Ishikawa (cell line): ENCODE measurements at regions not wholly inside any gene's neighbourhood (a gene's known extent, or its start where the extent isn't known, plus 50 kb on each side); places are given as distances from the start of the nearest gene placed in this dataset.

ENCODE experiments used
- CEBPB ChIP-seq: IDR thresholded peaks from 2 replicates; pipeline ENCODE4 v1.6.1; 2012
- CREB1 ChIP-seq: IDR thresholded peaks from 2 replicates; pipeline ENCODE4 v1.6.1; 2012; ENCODE audit warnings: low read depth
- EGR1 ChIP-seq: IDR thresholded peaks from 2 replicates; pipeline ENCODE4 v1.6.1; 2012
- EP300 ChIP-seq: IDR thresholded peaks from 2 replicates; pipeline ENCODE4 v1.6.1; 2012; ENCODE audit warnings: borderline replicate concordance
- FOXM1 ChIP-seq: IDR thresholded peaks from 2 replicates; pipeline ENCODE4 v1.6.1; 2012; ENCODE audit warnings: low read depth, borderline replicate concordance
- NFIC ChIP-seq: IDR thresholded peaks from 2 replicates; pipeline ENCODE4 v1.6.1; 2012
- RAD21 ChIP-seq: IDR thresholded peaks from 2 replicates; pipeline ENCODE4 v1.6.1; 2012; ENCODE audit warnings: low read depth
- TAF1 ChIP-seq: IDR thresholded peaks from 2 replicates; pipeline ENCODE4 v1.6.1; 2012; ENCODE audit warnings: low read depth, mild to moderate bottlenecking
- TCF12 ChIP-seq: IDR thresholded peaks from 2 replicates; pipeline ENCODE4 v1.6.1; 2012; ENCODE audit warnings: low read depth
- TEAD4 ChIP-seq: IDR thresholded peaks from 2 replicates; pipeline ENCODE4 v1.6.1; 2012
- YY1 ChIP-seq: IDR thresholded peaks from 2 replicates; pipeline ENCODE4 v1.6.1; 2012; ENCODE audit warnings: low read depth
- ZBTB7A ChIP-seq: IDR thresholded peaks from 2 replicates; pipeline ENCODE4 v1.6.1; 2012; ENCODE audit warnings: low read depth
- TF ChIP-seq, protein P1 (sequence below): IDR thresholded peaks from 2 replicates; pipeline ENCODE4 v1.6.1; 2012
- TF ChIP-seq, protein P2 (sequence below): IDR thresholded peaks from 2 replicates; pipeline ENCODE4 v1.6.1; 2012; ENCODE audit warnings: low read depth, mild to moderate bottlenecking
- TF ChIP-seq, protein P3 (sequence below): IDR thresholded peaks from 2 replicates; pipeline ENCODE4 v1.6.1; 2012

DNA sequence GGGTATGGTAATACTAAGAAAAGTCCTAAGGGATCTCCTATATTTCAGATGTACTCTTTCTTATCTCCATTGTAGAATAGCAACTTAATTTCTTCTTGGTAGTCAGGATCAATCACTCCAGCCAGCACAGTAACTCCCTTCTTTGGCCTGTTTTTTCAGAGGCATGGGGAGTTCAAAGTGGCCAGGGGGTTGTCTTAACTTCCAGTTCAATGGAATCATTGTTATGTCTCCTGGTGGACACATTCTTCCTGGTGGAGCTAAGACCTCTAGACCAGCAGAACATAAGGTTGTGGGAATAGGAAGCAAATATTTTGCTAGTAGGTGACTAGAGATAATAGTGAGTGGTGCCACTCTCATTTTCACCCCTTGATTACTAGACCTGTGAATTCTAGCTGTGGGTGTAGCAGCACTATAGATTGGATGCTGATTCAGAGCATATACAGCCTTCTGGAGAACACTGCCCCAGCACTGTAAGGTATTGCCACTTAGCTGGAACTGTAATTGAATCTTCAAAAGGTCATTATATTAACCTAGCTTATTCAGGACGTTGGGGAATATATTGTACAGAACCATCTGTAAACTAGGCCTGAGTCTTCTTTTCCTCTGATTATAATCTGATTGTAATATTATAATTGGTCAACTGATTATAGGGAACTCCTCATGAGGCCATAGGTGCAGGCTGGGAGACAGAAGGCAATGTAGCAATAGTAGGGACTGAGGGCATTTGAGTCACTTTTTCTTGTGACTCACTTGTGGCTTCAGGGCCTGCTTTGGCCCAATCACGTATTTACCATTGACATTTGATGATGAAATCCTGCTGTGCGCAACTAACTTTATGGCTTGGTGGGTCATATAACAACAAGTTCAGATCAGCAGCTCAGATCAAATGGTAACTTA lies 60.2 kb upstream of the ATP2B1 start:
- TF ChIP-seq, protein P1, sequence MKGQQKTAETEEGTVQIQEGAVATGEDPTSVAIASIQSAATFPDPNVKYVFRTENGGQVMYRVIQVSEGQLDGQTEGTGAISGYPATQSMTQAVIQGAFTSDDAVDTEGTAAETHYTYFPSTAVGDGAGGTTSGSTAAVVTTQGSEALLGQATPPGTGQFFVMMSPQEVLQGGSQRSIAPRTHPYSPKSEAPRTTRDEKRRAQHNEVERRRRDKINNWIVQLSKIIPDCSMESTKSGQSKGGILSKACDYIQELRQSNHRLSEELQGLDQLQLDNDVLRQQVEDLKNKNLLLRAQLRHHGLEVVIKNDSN = no peak
- TF ChIP-seq NFIC (no peak), RAD21 (no peak), ZBTB7A (no peak), CEBPB (0 out of 2 replicates have a peak, but pooled peaks have one; percentile 36)

DNA sequence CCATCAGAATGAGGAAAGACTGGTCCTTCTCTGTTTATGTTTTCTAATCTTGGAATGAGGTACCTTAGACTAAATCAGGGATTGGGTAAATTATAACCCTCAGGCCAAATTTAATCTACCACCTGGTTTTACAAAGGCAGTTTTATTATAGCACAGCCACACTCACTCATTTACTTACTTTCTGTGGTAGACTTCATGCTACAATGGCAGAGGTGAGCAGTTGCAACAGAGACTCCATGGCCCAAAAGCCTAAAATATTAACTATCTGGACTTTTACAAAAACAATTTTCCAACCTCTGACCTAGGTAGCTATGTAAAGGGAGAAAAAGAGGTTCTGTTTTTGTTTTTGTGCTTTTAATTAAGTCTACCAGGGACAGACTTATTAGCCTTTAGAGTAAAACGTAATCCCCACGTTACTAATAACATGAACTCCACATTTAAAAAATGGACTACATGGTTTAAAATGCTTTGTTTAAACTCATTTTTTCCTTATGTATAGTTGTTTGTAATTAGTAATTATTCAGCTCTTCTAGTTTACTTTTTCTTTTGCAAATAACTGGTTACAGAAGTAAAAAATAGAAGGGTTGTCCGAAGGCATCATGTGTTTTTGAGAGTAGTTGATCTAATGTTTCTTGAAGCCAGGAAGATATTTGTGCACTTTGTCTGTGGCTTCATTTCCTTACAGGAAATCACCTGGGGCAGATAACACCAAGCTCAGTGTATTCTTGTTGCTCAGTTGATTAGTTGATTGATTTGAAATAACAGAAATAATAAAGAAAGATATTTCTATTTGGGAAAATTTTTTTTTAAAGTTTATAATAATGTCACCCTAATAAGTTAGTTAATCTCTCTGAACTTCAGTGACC lies 57.6 kb upstream of the ATP2B1 start:
- TF ChIP-seq NFIC (no peak), EP300 (no peak), ZBTB7A (no peak), TEAD4 (no peak), CEBPB (no peak), RAD21 (no peak), FOXM1 (no peak), EGR1 (no peak), TAF1 (no peak), CREB1 (no peak), TCF12 (no peak), YY1 (no peak)
- TF ChIP-seq, protein P2, sequence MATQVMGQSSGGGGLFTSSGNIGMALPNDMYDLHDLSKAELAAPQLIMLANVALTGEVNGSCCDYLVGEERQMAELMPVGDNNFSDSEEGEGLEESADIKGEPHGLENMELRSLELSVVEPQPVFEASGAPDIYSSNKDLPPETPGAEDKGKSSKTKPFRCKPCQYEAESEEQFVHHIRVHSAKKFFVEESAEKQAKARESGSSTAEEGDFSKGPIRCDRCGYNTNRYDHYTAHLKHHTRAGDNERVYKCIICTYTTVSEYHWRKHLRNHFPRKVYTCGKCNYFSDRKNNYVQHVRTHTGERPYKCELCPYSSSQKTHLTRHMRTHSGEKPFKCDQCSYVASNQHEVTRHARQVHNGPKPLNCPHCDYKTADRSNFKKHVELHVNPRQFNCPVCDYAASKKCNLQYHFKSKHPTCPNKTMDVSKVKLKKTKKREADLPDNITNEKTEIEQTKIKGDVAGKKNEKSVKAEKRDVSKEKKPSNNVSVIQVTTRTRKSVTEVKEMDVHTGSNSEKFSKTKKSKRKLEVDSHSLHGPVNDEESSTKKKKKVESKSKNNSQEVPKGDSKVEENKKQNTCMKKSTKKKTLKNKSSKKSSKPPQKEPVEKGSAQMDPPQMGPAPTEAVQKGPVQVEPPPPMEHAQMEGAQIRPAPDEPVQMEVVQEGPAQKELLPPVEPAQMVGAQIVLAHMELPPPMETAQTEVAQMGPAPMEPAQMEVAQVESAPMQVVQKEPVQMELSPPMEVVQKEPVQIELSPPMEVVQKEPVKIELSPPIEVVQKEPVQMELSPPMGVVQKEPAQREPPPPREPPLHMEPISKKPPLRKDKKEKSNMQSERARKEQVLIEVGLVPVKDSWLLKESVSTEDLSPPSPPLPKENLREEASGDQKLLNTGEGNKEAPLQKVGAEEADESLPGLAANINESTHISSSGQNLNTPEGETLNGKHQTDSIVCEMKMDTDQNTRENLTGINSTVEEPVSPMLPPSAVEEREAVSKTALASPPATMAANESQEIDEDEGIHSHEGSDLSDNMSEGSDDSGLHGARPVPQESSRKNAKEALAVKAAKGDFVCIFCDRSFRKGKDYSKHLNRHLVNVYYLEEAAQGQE = no peak
- TF ChIP-seq, protein P3, sequence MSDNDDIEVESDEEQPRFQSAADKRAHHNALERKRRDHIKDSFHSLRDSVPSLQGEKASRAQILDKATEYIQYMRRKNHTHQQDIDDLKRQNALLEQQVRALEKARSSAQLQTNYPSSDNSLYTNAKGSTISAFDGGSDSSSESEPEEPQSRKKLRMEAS = no peak
- TF ChIP-seq, protein P1 = no peak

DNA sequence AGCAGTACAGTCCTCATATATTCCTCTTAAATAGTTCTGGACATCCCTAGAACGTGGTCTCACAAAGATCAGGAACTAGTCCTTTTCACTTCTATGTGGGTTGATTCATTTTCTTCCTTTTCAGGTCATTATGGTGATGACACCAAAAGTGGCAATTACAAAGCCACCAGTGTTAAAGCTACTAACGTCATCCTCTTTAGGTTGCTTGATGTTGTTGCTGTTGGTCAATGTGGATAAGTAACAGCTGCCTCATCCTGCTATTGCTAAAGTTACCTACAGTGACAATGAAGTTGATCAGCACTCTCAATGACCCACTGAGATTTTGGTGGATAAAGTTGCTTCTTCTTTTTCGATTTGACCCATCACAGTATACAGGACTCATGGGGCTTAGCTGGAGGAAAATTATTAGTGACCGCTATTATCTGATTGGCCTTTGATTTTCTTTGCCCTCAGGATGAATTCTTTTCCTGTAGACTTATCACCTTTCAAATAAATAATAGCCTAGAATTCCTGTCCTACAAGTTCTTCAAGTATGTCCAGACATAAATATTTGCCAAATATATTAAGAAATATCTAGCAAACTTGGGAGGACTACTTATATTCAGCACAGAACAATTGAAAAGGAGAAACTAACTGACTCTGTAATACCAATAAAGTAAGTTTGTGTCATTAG lies 54.0 kb upstream of the ATP2B1 start:
- TF ChIP-seq, protein P1 = no peak
- TF ChIP-seq YY1 (no peak), TAF1 (no peak), EGR1 (no peak), CEBPB (0 out of 2 replicates have a peak, but pooled peaks have one; percentile 23), NFIC (0 out of 2 replicates have a peak, but pooled peaks have one; percentile 28)

DNA sequence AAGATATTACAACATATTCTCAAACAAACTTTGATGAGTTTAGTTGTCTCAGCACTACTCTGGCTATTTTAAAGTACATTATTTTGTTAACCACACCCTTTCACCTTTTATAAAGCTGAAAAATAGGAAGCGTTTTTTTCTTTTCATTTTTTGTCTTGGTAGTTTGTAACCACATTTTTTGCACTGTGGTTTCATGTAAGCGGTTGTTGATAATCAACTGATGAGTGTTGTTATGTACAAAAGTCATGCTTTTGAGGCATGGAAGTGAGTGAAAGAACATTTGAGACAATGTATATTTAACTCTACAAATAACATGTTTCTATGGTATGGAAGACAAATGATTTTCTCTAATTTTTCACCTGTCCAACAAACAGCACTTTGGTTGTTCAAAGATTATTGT lies 52.1 kb upstream of the ATP2B1 start:
- TF ChIP-seq TAF1 (no peak), ZBTB7A (no peak), YY1 (no peak), FOXM1 (no peak)
- TF ChIP-seq, protein P2 = no peak
